ENCODE measurements at regions not wholly inside any gene's neighbourhood (a gene's known extent, or its start where the extent isn't known, plus 50 kb on each side); places are given as distances from the start of the nearest gene placed in this dataset.

DNA sequence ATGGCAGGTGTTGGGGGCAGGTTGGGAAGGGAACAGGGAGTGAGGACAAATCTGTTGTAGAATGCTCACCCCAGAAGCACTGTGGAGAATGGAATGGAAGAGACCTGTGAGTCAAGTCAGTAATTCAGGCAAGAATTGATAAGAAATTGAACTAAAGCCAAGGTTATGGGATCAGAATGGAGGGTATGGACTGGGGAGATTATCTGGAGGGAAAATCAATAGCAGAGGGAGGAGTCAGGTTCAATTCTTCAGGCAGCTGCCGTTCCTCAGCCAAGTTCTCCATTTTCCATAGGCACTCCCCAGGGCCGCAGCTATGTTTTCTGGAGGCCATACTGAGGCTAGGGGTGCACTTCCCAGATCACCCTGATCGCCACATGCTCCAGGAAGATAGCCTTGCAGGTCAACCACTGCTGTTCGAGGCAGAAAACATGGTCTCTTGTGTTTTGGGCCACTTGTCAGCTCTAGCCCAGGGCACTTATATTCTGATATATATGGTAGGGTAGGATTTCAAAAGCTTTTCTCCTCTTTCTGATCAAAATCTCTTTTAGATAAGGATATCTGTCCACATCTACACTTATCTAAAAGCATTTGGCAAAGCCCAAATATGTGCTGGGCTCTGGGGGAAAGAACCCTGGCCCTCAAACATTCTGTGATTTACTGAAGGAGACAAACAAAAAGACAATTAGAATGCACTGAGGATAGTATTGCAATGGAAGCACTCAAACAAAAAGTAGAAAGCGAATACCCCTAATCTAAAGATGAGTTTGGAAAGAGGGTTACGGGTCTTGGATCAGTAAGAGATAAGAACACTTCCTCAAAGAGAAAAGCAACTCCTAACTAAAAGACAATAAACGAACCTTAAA, 92.3 kb downstream of the TMEM212 start:
- Histone ChIP-seq H3K27ac (no peak overlapping the region), H3K36me3 (no peaks in the 10 kb centered on the region), H3K27me3 (no peaks in the 10 kb centered on the region), H3K4me3 (no peak overlapping the region), H3K9me3 (no peaks in the 10 kb centered on the region), H3K4me1 (no peaks in the 10 kb centered on the region)
- DNase-seq: no peak
- TF ChIP-seq, protein P1, sequence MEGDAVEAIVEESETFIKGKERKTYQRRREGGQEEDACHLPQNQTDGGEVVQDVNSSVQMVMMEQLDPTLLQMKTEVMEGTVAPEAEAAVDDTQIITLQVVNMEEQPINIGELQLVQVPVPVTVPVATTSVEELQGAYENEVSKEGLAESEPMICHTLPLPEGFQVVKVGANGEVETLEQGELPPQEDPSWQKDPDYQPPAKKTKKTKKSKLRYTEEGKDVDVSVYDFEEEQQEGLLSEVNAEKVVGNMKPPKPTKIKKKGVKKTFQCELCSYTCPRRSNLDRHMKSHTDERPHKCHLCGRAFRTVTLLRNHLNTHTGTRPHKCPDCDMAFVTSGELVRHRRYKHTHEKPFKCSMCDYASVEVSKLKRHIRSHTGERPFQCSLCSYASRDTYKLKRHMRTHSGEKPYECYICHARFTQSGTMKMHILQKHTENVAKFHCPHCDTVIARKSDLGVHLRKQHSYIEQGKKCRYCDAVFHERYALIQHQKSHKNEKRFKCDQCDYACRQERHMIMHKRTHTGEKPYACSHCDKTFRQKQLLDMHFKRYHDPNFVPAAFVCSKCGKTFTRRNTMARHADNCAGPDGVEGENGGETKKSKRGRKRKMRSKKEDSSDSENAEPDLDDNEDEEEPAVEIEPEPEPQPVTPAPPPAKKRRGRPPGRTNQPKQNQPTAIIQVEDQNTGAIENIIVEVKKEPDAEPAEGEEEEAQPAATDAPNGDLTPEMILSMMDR (IDR thresholded peaks at IDR 0.05): no peak
- TF ChIP-seq POLR2A (IDR thresholded peaks at IDR 0.05): no peak

DNA sequence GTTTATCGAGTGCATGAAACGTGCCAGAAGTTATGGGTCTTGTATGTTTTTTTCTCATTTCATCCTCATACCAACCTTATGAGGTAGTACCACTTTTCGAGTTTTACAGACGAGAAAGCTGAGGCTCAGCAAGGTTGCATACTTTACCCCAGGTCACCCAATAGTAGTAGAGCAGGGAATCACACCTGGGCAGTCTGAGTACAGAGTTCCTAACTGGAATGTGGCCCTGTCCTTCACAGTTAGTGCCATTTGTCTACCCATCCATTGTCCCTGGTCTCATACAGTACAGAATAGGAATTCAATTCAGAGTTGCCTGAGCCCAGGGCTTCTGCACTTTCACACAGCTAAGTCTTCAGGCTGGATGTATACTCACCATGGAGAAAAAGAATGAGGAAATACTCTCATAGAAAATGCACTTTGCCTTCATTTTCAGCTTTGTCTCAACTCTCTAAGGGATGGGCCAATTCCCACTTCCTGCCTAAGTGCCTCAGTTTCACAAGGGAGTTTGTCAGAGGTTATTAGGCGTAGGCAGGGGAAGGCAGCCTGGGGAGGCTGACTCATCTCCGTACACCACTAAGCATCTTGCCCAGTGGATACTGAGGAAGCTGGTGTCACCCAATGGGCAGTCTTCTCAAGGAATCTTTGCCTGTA, 93.2 kb downstream of the TMEM212 start:
- H3K9me3 ChIP-seq: no peaks in the 10 kb centered on the region
- no peak overlapping the region for H3K4me3 ChIP-seq
- H3K36me3 ChIP-seq: no peaks in the 10 kb centered on the region
- no peak for DNase-seq
- H3K27me3 ChIP-seq: no peaks in the 10 kb centered on the region
- no peak for TF ChIP-seq POLR2A (IDR thresholded peaks at IDR 0.05)
- TF ChIP-seq, protein P1 (IDR thresholded peaks at IDR 0.05): no peak
- H3K27ac ChIP-seq: no peak overlapping the region
- no peaks in the 10 kb centered on the region for H3K4me1 ChIP-seq

DNA sequence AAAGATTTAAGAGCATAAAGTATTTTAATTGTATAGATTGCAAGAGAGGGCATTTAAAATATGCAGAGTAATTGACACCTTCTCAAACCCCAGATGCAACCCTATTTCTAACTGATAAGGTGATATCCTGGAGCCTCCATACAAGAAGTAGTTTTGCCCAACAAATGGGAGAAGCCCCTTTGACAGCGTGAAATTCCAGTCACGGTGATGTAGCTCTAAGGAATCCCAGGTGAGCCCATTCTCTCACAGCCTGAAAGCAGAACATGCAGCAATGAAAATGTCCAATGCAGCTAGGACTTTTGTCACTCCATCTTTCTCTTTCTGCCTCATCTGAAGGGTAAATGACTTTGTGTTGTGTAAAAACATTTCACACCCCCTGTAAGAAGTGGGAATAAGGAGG, 96.4 kb downstream of the TMEM212 start:
- no peak for DNase-seq
- no peaks in the 10 kb centered on the region for H3K4me1 ChIP-seq
- no peak overlapping the region for H3K27ac ChIP-seq
- no peaks in the 10 kb centered on the region for H3K36me3 ChIP-seq
- no peak for TF ChIP-seq POLR2A (IDR thresholded peaks at IDR 0.05)
- TF ChIP-seq, protein P1 (IDR thresholded peaks at IDR 0.05): no peak
- H3K9me3 ChIP-seq: no peaks in the 10 kb centered on the region
- no peaks in the 10 kb centered on the region for H3K27me3 ChIP-seq
- H3K4me3 ChIP-seq: no peak overlapping the region

DNA sequence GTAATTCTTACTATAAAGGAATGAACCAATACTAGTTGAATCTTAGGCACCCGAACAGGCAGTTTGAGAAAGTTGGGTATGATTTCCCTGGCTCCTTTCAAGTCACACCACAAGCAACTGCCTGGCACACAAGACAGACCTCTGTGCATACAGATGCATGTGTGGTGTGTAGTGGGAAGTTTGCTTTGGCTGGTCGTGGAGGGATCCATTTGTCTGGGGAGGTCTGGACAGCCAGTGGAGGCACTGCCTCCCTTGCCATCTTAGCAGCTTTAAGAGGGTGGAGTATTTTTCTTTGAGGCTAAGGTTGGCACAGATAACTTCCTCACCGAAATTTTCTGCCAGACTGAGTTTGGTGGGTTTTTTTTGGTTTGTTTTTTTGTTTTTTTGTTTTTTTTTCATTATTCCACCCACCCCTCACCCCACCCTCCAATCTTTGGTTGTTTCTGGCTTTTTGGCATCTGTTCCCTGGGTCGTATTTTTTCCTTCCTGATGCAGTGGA, 97.1 kb downstream of the TMEM212 start:
- Histone ChIP-seq H3K27ac (no peak overlapping the region), H3K4me3 (no peak overlapping the region), H3K27me3 (no peaks in the 10 kb centered on the region), H3K4me1 (no peaks in the 10 kb centered on the region), H3K36me3 (no peaks in the 10 kb centered on the region), H3K9me3 (no peaks in the 10 kb centered on the region)
- no peak for TF ChIP-seq POLR2A (IDR thresholded peaks at IDR 0.05)
- TF ChIP-seq, protein P1 (IDR thresholded peaks at IDR 0.05): no peak
- no peak for DNase-seq

DNA sequence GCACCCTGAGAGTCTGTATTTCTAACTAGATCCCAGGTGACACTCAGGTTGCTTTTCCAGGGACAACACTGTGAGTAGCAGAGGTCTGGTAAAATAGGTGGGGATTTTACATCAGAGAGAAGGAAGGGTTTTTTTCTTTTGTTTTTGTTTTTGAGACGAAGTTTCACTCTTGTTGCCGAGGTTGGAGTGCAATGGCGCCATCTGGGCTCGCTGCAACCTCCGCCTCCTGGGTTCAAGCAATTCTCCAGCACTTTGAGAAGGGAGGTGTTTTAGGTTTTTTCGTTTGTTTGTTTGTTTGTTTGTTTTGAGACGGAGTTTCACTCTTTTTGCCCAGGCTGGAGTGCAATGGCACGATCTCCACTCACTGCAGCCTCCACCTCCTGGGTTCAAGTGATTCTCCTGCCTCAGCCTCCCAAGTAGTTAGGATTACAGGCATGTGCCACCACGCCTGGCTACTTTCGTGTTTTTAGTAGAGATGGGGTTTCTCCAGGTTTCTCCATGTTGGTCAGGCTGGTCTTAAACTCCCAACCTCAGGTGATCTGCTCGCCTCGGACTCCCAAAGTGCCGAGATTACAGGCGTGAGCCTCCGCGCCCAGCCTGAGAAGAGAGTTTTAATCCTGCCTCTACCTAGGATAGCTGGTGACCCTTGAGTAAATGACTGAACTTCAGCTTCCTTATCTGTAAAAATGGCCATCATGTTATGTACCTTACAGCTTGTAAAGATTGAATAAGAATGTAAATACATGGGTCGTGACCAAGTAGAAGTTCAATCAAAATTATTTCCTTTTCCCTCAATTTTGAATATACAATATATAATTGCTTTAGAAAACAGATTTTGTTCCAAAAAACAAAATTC, 95.9 kb upstream of the FNDC3B start:
- Histone ChIP-seq H3K4me3 (no peak overlapping the region), H3K4me1 (no peaks in the 10 kb centered on the region), H3K27ac (no peak overlapping the region), H3K27me3 (no peaks in the 10 kb centered on the region), H3K36me3 (no peaks in the 10 kb centered on the region), H3K9me3 (no peaks in the 10 kb centered on the region)
- no peak for DNase-seq
- TF ChIP-seq POLR2A (IDR thresholded peaks at IDR 0.05): no peak
- TF ChIP-seq, protein P1 (IDR thresholded peaks at IDR 0.05): no peak

All from Peyer's patch (tissue), 4 donors.